IMR-90 (cell line): ENCODE measurements at regions not wholly inside any gene's neighbourhood (a gene's known extent, or its start where the extent isn't known, plus 50 kb on each side); places are given as distances from the start of the nearest gene placed in this dataset.
"Not testable (repeated sequence)": the region's sequence is repeated elsewhere in the genome, so short reads cannot be mapped to it uniquely, and the experiment has no call there.

ENCODE experiments used
- ATAC-seq: fragments of 200-7000 bp; cut with Tn5 transposase; 2 replicates; pipeline ENCODE4 v1.9.1; 2020; ENCODE audit warnings: low read depth, mild to moderate bottlenecking, moderate library complexity
- BruUV-seq: library from RNA; stranded (reverse); fragments of 400-500 nt; replicated peaks from 2 replicates; lab custom pipeline; 2021; lab: Mats Ljungman, UMichigan
- CTCF ChIA-PET: fragments of 300-600 bp; formaldehyde crosslinking; extraction: SDS; loops from one replicate; lab custom pipeline; 2021; ENCODE audit warnings: antibody characterized with exemption; lab: Yijun Ruan, JAX
- POLR2A ChIA-PET: fragments of 300-600 bp; sonication (Branson Sonifier 250); formaldehyde crosslinking; loops from one replicate; lab custom pipeline; 2022; ENCODE audit warnings: antibody characterized with exemption; ENCODE audit not compliant: unreplicated experiment; lab: Charles Lee
- DNase-seq: peaks from one replicate; pipeline ENCODE4 v3.0.0; 2013
- H2AFZ ChIP-seq: replicated peaks from 2 replicates; pipeline ENCODE3; 2013; ENCODE audit warnings: low read length, mild to moderate bottlenecking; ENCODE audit not compliant: poor library complexity
- H2AK5ac ChIP-seq: 2 replicates; pipeline ENCODE4 v1.6.1; 2013; ENCODE audit warnings: low read depth, low read length, inconsistent platforms
- H2AK9ac ChIP-seq: replicated peaks from 2 replicates; pipeline ENCODE3; 2013; ENCODE audit warnings: mild to moderate bottlenecking, low read depth, low read length, moderate library complexity; ENCODE audit not compliant: poor library complexity
- H2BK120ac ChIP-seq: 2 replicates; pipeline ENCODE4 v1.6.1; 2013; ENCODE audit warnings: low read depth, low read length, inconsistent platforms
- H2BK15ac ChIP-seq: 3 replicates; pipeline ENCODE4 v1.6.1; 2013; ENCODE audit warnings: low read depth, low read length, inconsistent platforms
- H2BK20ac ChIP-seq: 2 replicates; pipeline ENCODE4 v1.6.1; 2013; ENCODE audit warnings: low read depth, mild to moderate bottlenecking, inconsistent platforms, low read length, moderate library complexity
- H2BK5ac ChIP-seq: 2 replicates; pipeline ENCODE4 v1.6.1; 2013; ENCODE audit warnings: mild to moderate bottlenecking, low read depth, low read length, inconsistent platforms; ENCODE audit not compliant: poor library complexity, severe bottlenecking
- H3K14ac ChIP-seq: replicated peaks from 2 replicates; pipeline ENCODE4 v1.6.1; 2013; ENCODE audit warnings: low read depth, low read length, inconsistent platforms
- H3K18ac ChIP-seq: 2 replicates; pipeline ENCODE4 v1.6.1; 2013; ENCODE audit warnings: low read depth, low read length, control low read depth
- H3K23ac ChIP-seq: 2 replicates; pipeline ENCODE4 v1.6.1; 2013; ENCODE audit warnings: low read depth, low read length, inconsistent platforms
- H3K27ac ChIP-seq: 2 replicates; pipeline ENCODE4 v1.5.1; 2013; ENCODE audit warnings: mild to moderate bottlenecking, control low read depth, low read length; ENCODE audit not compliant: insufficient read depth
- H3K27me3 ChIP-seq: 2 replicates; pipeline ENCODE4 v1.6.1; 2013; ENCODE audit warnings: low read length; ENCODE audit not compliant: control insufficient read depth, insufficient read depth
- H3K36me3 ChIP-seq: 2 replicates; pipeline ENCODE4 v1.6.1; 2013; ENCODE audit warnings: low read length, mixed read lengths; ENCODE audit not compliant: control insufficient read depth, insufficient read depth
- H3K4ac ChIP-seq: 2 replicates; pipeline ENCODE4 v1.6.1; 2013; ENCODE audit warnings: low read depth, low read length, inconsistent platforms
- H3K4me1 ChIP-seq: 2 replicates; pipeline ENCODE4 v1.6.1; 2013; ENCODE audit warnings: low read length, mixed read lengths; ENCODE audit not compliant: control insufficient read depth, insufficient read depth
- H3K4me2 ChIP-seq: 2 replicates; pipeline ENCODE4 v1.6.1; 2013; ENCODE audit warnings: low read depth, mild to moderate bottlenecking, control low read depth, low read length, moderate library complexity
- H3K4me3 ChIP-seq: 2 replicates; pipeline ENCODE4 v1.5.1; 2013; ENCODE audit warnings: low read depth, mild to moderate bottlenecking, control low read depth, low read length, moderate library complexity; ENCODE audit not compliant: insufficient read depth
- H3K56ac ChIP-seq: 2 replicates; pipeline ENCODE4 v1.6.1; 2013; ENCODE audit warnings: low read length, inconsistent platforms; ENCODE audit not compliant: insufficient read depth; ENCODE audit errors: extremely low read depth
- H3K79me1 ChIP-seq, 2 experiments: 2 replicates each; pipeline ENCODE4 v1.6.1; 2013; ENCODE audit warnings: low read length in 2 of 2, inconsistent platforms in 1 of 2, low read depth in 1 of 2
- H3K9ac ChIP-seq: 2 replicates; pipeline ENCODE4 v1.6.1; 2013; ENCODE audit warnings: low read depth, low read length, control low read depth
- H3K9me1 ChIP-seq: 2 replicates; pipeline ENCODE4 v1.6.1; 2013; ENCODE audit warnings: low read length, inconsistent platforms; ENCODE audit not compliant: insufficient read depth
- H3K9me3 ChIP-seq: 2 replicates; pipeline ENCODE4 v1.6.1; 2013; ENCODE audit warnings: low read length; ENCODE audit not compliant: control insufficient read depth, insufficient read depth
- H4K20me1 ChIP-seq: 2 replicates; pipeline ENCODE4 v1.6.1; 2013; ENCODE audit warnings: low read length, inconsistent platforms; ENCODE audit not compliant: insufficient read depth
- H4K5ac ChIP-seq: 2 replicates; pipeline ENCODE4 v1.6.1; 2013; ENCODE audit warnings: mild to moderate bottlenecking, low read depth, low read length, control low read depth
- H4K8ac ChIP-seq, 2 experiments: 2 replicates each; pipeline ENCODE4 v1.6.1; 2013; ENCODE audit warnings: low read depth in 2 of 2, low read length in 2 of 2, control low read depth in 1 of 2, inconsistent platforms in 1 of 2
- H4K91ac ChIP-seq: 2 replicates; pipeline ENCODE4 v1.6.1; 2013; ENCODE audit warnings: low read depth, low read length, inconsistent platforms; ENCODE audit not compliant: insufficient read depth
- WGBS, 2 experiments: methylation state at CpG; one replicate each; pipeline versions ENCODE4 v1.1.5 to v1.1.7; 2013; ENCODE audit warnings: missing lambda C conversion rate in 2 of 2; ENCODE audit not compliant: insufficient read length in 1 of 2; ENCODE audit errors: extremely low coverage in 2 of 2; 5-methylcytosine and 5-hydroxymethylcytosine counted together
- dilution Hi-C: fragments of 300-500 bp; cut with HindIII; formaldehyde crosslinking; loops from one replicate; pipeline ENCODE4 v1.14.3; 2018; ENCODE audit warnings: low sequenced_read_pairs; ENCODE audit not compliant: unreplicated experiment
- in situ Hi-C: fragments of 300-500 bp; cut with MboI; formaldehyde crosslinking; loops from 3 replicates; pipeline ENCODE4 v1.14.3; 2019; ENCODE audit warnings: low sequenced_read_pairs, inconsistent platforms, mixed read lengths
- intact Hi-C: fragments of 100-400 bp; cut with micrococcal nuclease; formaldehyde crosslinking; loops from 2 replicates; pipeline ENCODE4 v1.10.0; 2022

- BruUV-seq, in situ Hi-C loops, ATAC-seq, H3K79me1 ChIP-seq, H2BK5ac ChIP-seq, H3K9ac ChIP-seq, H3K23ac ChIP-seq, H2BK15ac ChIP-seq, H3K4ac ChIP-seq, H2BK20ac ChIP-seq, H4K20me1 ChIP-seq, H2BK120ac ChIP-seq, dilution Hi-C loops, H3K36me3 ChIP-seq, H4K5ac ChIP-seq, CTCF ChIA-PET, H3K14ac ChIP-seq, H2AK5ac ChIP-seq, H3K18ac ChIP-seq, H3K27ac ChIP-seq, H3K4me3 ChIP-seq, H4K8ac ChIP-seq, POLR2A ChIA-PET, H3K4me2 ChIP-seq, intact Hi-C loops, DNase-seq, H2AFZ ChIP-seq, H2AK9ac ChIP-seq, H4K91ac ChIP-seq, H3K4me1 ChIP-seq, H3K9me1 ChIP-seq, H3K27me3 ChIP-seq, H3K56ac ChIP-seq: not testable (repeated sequence)
- 50% methylated on average over 1 of the region's 5 CpGs; no CpG with 5 or more reads in 1 of the 2 experiments for whole genome bisulfite sequencing, 2 experiments
- H3K9me3 ChIP-seq: peaks cover 10% of the 10 kb centered on the region; the same call in 1 of the 2 replicates
These were observed 823.1 kb upstream of the HS3ST5 start for GRCh38 chr6:115165912-115166311.
